ENCODE measurements at regions not wholly inside any gene's neighbourhood (a gene's known extent, or its start where the extent isn't known, plus 50 kb on each side); places are given as distances from the start of the nearest gene placed in this dataset.

DNA sequence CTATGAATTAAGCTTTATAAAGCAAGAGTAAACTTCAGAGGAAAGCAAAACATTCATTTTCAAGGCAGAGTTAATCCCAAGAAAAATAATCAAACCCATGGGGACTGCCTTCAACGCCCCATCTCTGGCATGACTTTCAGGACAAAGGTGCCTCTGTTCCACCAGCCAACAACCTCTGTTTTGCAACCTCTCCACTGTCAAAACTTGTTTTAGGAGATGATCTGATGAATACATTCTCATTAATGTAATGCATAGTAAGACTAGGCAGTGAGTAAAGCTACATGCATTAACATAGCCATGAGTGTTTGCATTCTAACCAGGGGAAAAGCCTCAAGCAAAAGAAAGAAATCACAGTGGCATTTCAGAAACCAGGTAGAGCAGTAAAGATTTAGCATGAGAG lies 357.0 kb downstream of the FBXO15 start:
- no peak for DNase-seq (ENCODE audit: low read depth in 3 of 3)

DNA sequence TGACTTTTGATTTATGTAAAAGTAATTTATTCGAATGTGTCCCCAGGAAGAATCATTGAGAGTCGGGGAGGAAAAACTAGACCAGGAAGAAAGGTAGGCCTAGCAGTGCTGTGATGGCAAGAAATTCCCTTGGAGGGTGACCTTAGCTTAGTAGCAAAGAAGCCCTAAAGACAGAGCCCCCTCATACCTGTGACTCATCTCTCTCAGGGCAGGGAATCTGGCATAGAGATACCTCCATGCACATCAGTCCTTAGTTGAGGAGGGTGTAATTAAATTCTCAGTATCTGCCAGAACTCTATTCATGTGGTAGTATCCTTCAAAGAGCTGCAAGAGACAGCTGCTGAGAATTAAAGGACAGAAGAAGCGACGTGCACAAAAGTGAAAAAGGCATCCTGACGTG lies 360.3 kb downstream of the FBXO15 start:
- no peak for DNase-seq (ENCODE audit: low read depth in 3 of 3)

DNA sequence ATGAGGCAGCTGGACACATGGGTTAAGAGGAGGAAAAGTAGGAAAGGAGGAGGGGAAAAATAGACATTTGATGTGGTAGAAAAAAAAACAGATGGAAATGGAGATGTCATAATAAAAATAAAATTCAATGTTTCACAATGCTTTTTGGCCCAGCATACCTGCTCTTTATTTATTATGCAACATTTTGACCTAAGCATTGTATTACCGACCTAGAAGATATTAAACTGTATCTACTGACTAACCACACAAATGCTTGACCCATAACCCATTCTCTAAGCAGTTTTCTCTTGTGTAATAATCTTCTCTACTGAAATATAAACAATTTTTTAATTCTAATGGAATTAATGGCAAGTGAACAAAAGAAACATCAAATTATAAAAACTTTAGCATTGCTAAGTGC lies 362.3 kb downstream of the FBXO15 start:
- no peak for DNase-seq (ENCODE audit: low read depth in 3 of 3)

DNA sequence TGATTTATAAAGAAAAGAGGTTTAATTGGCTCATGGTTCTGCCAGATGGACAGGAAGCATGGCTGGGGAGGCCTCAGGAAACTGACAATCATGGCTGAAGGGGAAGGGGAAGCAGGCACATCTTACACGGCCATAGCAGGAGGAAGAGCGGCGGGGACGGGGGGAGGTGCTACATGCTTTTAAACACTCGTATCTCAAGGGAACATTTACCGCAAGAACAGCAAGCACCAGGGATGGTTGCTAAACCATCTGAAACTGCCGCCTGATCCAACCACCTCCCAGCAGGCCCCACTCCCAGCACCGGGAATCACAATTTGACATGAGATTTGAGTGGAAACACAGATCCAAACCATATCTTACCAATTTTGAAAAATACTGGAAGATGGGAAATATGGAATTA lies 362.8 kb downstream of the FBXO15 start:
- no peak for DNase-seq (ENCODE audit: low read depth in 3 of 3)

DNA sequence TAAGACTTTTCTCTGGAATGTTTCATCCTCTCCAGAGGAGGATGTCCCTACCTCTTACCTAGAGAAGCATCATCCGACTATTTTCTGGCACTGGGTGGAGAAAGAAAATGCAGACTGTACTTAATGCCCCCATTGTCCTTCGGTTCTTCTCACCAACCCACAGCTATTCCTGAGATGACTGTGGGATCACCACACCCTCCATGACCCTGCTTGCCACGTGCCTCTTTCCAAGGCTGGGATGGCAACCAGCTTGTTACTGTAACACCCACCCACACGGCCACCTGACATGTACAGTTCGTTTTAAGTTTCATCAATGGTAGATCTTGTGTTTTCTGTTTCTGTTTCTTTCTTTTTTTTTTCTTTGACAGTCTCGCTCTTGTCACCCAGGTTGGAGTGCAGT lies 365.2 kb downstream of the FBXO15 start:
- no peak for DNase-seq (ENCODE audit: low read depth in 3 of 3)

DNA sequence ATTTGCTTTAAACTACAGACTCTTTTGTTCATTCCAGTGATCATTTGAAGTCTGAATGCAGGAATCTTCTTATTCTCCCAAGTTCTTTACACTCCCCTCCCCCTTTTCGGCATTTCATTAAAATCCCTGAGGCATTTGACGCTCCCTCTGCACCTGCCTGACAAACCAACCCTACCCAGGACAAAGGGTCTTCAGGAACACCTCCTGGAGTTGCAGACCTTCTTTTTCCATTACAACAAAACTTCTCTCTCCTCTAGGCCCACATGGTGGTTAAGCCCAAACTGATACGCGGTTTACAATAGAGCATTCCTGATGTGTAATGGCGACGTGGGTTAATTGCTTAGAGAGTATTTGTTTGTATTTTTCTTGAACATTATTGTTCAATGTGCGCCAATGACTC lies 367.4 kb downstream of the FBXO15 start:
- no peak for DNase-seq (ENCODE audit: low read depth in 3 of 3)

DNA sequence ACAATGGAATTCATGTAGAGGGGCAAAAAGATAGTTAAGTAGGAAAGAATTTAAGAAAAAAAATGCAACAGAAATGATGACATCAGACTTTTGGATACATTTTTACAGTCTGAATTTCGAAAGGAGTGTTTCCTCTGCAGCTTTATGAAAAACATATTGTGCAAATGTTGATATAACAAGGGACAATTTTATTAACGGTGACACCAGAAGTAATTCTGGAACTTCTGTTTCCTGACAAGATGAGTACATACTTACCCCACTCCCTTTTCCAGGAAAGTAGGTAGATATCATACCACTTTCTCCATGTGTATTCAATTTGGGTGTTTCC lies 369.6 kb downstream of the FBXO15 start:
- DNase-seq (ENCODE audit: low read depth in 3 of 3): no peak

DNA sequence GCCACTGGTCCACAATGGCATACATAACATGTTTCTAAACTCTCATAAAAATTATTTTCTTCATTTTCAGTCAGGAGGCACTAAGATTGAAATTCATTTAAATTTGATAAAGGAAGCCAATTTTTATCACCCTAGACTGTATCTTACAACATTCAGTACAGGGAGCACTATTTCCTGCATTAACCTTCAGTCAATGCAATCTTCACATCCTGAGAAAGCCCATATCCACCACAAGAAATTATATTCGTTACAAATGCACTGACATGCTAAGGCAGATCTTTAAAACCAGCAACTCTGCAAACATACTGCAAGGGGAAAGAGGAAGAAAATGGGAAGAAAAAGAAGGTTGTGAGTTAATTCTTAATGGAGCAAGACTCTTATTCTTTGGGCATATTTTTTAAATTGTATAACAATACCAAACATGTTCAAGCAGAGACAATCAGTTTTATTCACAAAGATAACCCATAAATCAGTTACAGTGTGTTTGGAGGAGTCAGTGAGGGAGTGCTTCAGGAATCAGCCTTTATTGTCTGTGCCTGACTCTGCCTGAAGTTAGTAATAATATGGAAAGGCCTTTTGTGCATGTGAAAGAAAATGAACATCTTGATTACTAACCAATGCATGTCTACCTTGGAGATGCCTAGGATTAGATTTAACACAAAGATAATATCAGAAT lies 370.1 kb downstream of the FBXO15 start:
- DNase-seq (ENCODE audit: low read depth in 3 of 3): no peak

DNA sequence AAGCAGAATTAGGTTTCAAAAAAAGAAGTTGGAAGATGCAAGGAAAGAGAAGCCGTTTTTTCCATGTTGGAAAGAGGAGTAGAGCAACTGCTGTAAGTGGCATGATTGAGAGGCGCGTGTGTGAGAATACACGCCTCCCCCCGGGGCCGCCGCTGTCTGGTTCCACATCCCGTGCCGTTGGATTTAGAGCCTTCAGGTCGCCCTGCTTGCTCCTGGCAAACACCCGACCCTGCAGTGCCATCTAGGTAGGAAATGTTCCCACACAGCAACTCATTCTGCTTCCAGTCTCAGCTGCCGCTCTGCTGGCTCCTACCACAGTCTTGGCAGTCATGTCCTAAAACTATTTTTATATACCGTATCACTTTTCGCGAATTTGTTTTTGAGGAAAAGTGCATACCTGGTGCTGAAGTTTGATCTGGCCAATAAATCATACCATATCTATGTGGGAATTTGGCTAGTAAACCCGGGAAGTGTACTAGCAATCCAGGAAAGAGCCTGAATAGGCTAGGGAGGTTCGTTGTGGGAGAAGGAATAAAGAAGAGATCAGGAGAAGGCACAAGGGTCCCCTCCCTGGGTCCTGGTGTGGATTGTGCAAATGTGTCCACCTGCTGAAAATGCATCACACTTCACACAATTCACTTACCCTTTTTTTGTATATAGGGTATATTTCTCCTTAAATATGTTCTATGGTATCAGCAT lies 372.7 kb downstream of the FBXO15 start:
- no peak for DNase-seq (ENCODE audit: low read depth in 3 of 3)

DNA sequence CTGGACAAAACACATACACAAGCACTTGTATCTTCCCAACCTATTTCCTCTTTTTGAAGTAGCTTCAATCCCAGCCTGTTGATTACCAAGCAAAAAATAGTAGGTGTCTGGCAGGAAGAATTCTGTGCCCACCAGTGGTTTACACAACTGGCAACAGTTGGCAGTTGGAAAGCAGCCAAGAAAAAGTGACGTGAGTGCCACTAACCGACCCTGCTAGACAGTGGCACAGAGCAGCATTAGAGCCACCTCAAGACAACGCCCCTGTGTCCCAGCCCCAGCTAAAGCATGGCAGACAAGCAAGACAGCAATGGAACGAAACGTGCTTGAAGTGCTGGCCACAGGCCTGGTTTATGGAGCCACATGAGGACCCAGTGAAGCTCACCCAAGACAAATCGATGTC lies 379.6 kb downstream of the FBXO15 start:
- no peak for DNase-seq (ENCODE audit: low read depth in 3 of 3)

DNA sequence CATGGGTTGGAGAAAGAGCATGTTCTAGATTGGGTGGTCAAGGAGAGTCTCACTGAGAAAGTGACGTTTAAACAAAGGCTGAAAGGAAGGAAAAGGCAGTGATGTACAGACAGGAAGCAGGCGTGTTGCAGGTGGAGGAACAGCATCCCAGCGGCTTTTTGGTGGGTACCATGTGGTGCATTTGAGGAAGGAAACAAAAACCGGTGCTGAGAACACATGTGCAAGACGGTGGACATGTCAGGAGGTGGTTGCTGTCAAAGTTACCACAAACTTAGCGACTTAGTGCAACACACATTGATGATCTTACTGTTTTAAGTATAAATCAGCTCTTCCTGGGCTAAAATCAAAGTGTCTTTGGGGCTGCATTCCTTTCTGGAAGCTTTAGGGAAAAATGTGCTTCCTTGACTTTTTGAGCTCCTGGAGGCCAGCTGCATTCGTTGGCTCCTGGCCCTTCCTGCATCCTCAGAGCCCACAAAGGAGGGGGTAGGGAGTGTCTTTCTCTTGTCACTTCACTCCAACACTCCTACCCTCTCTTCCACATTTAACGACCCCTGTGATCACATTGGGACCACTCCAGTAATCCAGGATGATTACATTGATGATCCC lies 380.6 kb downstream of the FBXO15 start:
- DNase-seq (ENCODE audit: low read depth in 3 of 3): no peak

DNA sequence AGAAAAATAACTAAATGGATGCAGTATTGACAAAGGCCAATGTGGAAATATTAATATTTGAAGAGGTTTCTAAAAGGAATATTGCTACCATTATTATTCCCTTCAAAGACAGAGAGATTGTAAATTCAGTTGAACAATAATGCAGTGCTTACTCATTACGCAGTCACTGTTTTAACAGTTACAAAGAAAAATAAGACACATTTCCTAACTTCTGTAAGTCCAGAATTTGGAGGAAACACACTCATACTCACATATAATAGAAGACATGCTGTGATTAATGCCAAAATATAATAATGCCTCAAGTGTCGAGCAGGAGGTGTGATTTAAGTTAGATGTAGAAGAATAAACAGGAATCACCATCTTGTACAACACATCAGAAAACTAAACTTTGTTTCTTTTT lies 389.2 kb downstream of the FBXO15 start:
- no peak for DNase-seq (ENCODE audit: low read depth in 3 of 3)

DNA sequence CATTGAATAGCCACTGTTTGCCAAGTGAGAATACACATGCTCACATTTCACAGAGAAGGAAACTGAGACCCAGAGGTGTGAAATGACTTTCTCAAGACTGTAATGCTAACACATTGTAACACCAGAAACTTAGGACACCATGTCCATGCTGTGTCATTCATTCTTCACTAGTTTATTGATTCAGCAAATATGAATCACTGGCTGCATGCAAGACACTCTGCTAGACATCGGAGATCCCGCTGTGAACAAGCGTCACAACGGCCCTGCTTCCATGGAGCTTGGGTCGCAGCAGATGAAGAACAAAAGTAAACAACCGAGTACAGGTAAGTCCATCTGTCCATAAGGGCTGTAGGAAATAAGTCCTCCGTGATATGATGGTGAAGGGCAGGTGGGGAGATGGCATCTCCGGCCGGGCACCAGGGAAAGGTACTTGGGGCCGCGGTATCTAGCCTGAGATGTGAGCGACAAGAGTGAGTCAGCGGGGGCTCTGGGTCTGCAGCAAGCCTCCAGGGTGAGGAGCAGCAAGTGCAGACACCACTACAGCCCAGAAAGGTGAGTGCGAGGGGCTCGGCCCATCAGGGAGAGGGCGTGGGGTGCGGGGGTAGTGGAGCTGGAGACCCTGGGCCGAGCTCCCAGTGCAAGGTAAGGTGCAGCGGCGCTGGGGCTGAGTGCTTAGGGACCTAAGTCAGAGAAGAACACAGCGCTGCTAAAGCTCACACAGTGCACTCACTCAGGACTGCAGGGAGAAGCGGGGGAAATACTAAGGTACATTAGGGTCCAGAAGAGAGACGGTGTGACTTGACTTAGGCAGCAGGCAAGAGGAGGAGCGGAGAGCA lies 391.2 kb downstream of the FBXO15 start:
- no peak for DNase-seq (ENCODE audit: low read depth in 3 of 3)

DNA sequence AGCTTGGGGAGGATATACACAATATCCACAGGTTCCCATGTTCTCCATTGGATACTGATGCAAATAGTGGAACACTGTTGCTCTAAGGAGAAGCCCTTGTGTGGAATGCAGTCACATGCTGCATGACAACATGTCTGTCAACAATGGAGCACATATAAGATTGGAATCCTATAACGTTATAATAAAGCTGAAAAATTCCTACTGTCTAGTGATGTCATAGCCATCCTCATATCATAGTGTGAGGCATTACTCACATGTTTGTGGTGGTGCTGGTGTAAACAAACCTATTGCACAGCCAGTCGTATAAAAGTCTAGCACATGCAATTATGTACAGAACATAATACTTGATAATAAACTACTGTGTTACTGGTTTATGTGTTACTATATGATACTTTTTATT lies 394.7 kb downstream of the FBXO15 start:
- no peak for DNase-seq (ENCODE audit: low read depth in 3 of 3)

DNA sequence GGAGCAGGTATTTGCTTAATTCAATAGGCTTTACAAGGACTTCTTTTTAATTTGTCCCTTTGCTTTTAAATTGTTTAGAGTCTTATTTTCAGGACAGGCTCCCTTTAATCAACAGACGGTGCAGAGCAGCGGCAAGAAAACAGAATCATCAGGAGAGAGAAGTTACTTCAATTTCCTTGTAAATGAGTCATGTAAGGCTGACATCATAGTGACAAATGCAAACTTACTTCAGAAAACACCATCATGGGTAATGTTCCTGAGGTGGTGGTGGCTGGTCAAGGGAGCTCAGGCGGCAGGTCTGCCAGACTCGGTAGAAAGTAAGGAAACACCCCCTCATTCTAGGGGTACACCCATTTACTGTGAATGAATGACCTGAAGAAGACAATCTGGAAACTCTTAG lies 395.1 kb downstream of the FBXO15 start:
- no peak for DNase-seq (ENCODE audit: low read depth in 3 of 3)

DNA sequence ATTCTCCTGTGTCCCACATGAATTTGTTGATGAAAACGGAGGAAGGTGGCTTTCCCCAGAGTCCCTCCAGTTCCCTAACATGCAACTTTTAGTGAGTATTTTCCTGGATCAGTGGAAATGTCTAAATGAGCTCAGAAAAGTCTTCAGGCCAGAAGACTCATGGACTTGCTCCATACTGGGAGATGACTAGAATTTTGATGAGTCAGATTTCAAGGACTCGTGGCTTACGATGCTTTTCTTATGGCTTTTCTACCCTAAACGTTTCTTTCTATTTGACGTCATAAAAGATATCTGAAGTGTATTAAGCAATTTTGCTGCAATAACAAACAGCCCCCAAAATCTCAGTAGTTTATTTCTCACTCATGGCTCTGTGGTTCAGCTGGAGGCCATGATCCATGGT lies 397.6 kb downstream of the FBXO15 start:
- no peak for DNase-seq (ENCODE audit: low read depth in 3 of 3)

DNA sequence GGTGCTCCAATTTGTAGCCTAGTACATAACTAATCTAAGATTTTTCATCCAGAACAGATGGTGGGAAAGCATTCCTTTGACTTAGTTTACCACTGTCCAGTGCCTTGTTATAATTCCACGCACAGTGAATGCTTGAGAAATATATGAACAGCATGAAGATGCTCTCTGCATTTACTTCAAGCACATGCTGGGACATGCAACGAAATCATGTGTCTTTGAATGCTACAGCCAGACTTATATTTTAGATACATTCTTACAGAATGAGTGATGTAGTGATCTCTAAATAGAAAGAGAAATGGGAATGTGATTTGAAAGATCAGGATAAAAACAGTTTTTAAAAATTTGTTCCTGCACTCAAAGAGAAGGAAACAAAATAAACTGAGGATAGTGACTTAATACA lies 398.3 kb downstream of the FBXO15 start:
- DNase-seq (ENCODE audit: low read depth in 3 of 3): no peak

DNA sequence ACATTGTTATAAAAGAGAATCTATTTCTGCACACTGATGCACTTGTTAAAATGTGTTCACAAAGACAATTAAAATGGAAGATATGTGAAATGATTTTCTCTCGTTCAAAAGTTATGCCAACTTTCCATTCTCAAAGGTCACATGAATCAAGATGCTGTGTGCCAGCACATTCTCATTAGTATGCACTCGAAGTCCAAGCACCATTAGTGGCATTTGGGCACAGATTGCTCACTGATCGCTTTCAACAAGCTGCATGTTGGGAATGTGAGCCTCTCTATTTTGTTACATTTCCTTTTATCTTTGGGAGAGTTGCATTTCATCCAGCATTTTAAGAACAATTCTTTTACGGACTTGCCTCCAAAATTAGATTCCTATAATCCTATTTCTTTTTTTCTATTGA lies 398.9 kb downstream of the FBXO15 start:
- DNase-seq (ENCODE audit: low read depth in 3 of 3): no peak

DNA sequence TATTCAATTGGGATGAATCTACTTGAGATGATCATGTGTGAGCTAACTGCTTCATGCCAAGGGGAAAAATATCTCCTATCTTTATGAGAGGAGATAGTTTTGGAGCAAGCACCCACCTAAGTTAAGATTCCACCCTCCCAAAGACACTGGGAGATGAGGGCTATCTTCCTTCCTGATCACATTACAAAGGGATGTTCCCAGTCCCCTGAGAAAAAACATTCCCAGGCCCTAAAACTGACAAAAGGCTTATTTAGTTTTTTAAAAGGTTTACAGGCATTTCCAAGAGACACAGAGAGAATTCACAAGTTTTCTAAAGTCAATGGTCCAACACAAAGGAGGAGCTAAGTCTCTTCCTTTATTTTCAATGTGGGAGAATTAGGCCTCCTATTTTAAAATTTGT lies 401.5 kb downstream of the FBXO15 start:
- no peak for DNase-seq (ENCODE audit: low read depth in 3 of 3)

DNA sequence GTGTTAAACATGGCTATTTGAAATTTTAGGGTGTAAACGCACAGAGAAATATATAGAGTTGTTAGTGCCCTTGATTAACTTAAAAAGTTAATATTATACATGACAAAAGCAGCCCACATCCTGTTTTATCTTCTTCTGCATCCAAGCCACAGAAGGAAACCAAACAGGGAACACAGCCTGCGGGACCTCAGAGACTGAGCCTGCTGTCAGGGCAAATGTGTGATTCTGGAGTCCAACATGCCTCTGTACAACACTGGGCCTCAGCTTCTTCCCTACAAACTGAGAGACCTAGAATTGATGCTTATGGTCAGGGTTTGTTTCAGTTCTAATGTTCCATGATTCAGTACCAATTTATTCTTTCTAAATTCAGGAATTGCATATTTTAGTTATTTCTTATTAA lies 404.7 kb downstream of the FBXO15 start:
- no peak for DNase-seq (ENCODE audit: low read depth in 3 of 3)

DNA sequence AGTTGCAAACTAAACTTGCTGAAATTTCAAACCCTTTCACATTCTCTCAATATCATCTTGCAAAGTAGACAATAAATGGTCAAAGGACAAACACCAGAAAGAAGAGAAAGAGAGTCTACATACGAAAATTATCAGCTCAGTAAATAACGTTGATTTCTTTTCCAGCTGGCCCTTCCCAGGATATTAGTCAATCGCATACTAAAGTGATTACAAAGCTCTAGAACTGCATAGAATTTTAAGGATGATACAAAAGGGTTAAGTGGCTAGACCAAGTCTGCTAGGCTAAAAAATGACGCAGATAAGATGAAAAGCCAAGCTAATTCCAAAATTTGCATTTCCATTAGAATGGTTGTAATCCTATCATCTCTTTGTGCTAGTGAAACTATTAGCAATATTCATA lies 405.7 kb downstream of the FBXO15 start:
- DNase-seq (ENCODE audit: low read depth in 3 of 3): no peak

DNA sequence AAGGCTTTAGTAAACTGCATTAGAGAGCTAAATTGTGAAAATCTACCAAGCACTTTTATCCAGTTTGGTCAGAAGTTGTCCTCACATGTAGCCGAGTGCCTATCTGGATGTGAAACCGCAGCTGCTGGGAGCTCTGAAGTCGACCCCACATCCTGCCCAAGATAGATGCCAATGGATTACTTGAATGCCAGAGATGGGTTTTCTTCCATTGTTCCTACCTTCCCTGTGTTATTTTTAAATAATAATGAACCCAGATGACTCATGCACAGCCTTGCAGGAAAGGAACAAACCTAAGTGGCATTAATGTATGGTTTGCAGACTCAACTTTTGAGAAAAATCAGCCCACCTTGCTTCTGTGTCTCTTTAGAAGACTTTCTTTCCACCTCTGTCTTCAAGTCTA lies 408.5 kb downstream of the FBXO15 start:
- no peak for DNase-seq (ENCODE audit: low read depth in 3 of 3)

DNA sequence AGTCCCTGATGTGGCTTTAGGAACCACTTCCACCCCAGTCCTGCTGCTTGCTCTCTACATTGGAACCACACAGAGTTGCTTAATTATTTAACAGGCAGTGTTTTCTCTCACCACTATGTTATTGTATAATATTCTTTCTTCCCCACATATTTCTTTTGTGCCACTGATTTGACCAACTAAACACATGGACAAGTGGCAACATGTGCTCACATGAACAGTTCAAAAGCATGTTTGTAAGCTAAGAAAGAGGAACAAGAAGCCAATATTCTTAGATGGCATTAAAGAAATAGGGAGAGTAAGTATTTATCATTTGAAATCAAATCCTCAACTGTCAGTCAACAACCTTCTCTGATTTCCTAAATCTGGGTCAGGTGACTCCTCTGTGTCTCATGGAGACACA lies 409.6 kb downstream of the FBXO15 start:
- no peak for DNase-seq (ENCODE audit: low read depth in 3 of 3)

All from stimulated activated CD4-positive, alpha-beta T cell treated with anti-CD3 and anti-CD28 coated beads, TNF-alpha, amount 100 ng/mL, for 48 hours (primary cell).